ENCODE measurements at regions not wholly inside any gene's neighbourhood (a gene's known extent, or its start where the extent isn't known, plus 50 kb on each side); places are given as distances from the start of the nearest gene placed in this dataset.

DNA sequence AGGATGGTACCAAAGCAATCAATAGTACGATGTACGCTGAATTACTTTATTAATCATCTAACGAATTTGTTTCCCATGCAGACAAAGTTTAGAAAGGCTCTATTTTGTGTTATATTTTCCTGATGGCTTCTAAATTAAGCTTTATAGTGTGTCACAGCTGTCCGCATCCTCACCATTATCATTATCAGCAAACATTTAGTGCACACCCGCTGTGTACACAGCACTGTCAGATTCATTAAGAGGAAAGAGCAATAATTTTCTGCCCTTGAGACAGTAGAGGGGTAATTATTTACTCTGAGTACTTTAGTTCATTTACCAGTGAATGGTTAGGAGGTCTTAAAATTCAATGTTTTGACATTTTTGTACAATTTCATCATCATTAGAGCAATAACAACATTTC, 233.3 kb upstream of the PTPRZ1 start:
- Histone ChIP-seq H3K9ac (replicated peaks; ENCODE audit: extremely low read depth, insufficient read depth, low read length) (no peak overlapping the region), H3K27ac (ENCODE audit: insufficient read depth, low read depth, low read length) (no peak overlapping the region), H3K79me2 (ENCODE audit: control insufficient read depth, insufficient read depth, low read length) (no peaks in the 10 kb centered on the region), H3K4me3 (replicated peaks in 1 of 3; ENCODE audit: insufficient read depth in 1 of 3, low read depth in 1 of 3, low read length in 3 of 3) (no peak overlapping the region), H3K9me1 (replicated peaks; ENCODE audit: control insufficient read depth, extremely low read depth, insufficient read depth, low read length) (no peaks in the 10 kb centered on the region), H2AFZ (ENCODE audit: low read depth, low read length) (no peak overlapping the region), H3K27me3 (ENCODE audit: control insufficient read depth in 2 of 2, insufficient read depth in 2 of 2, low read length in 2 of 2) (no peaks in the 10 kb centered on the region), H4K20me1 (replicated peaks; ENCODE audit: control insufficient read depth, extremely low read depth, insufficient read depth, low read length) (no peaks in the 10 kb centered on the region), H3K9me3 (replicated peaks; ENCODE audit: control insufficient read depth, insufficient read depth, low read length) (no peaks in the 10 kb centered on the region), H3K4me2 (ENCODE audit: insufficient read depth, low read length) (no peak overlapping the region), H3K4me1 (ENCODE audit: control insufficient read depth, extremely low read depth, insufficient read depth, low read length) (no peaks in the 10 kb centered on the region), H3K36me3 (ENCODE audit: control insufficient read depth in 2 of 2, extremely low read depth in 1 of 2, insufficient read depth in 2 of 2, low read length in 2 of 2) (no peaks in the 10 kb centered on the region)
- dilution Hi-C loops (cut with MboI; ENCODE audit: extremely low pct_ligation_motif_present, low sequenced_read_pairs) (no loop called here), intact Hi-C loops (cut with micrococcal nuclease) (no loop called here)
- ChIA-PET POLR2A (no interaction called here), CTCF (interaction anchor here (0.9 kb wide), 1 partner anchor 11 kb away, joined by 3 read pairs; no protein-coding TSS in a partner anchor)
- no peak for FAIRE-seq
- no peak for TF ChIP-seq MAX (IDR thresholded peaks at IDR 0.05; ENCODE audit: insufficient read depth, insufficient read length)
- no peak for TF ChIP-seq JUN (IDR thresholded peaks at IDR 0.05; ENCODE audit: borderline replicate concordance, insufficient read depth, insufficient read length, low read depth)
- TF ChIP-seq FOS (IDR thresholded peaks at IDR 0.05; ENCODE audit: borderline replicate concordance, insufficient read depth, low read length) = no peak
- TF ChIP-seq GATA2 (IDR thresholded peaks at IDR 0.05; ENCODE audit: insufficient read depth, insufficient read length, low read depth, low read length) = no peak
- TF ChIP-seq CTCF (IDR thresholded peaks at IDR 0.05; ENCODE audit: extremely low read depth in 1 of 2, insufficient read depth in 1 of 2, low read depth in 1 of 2, low read length in 2 of 2) = no peak
- no peak for TF ChIP-seq EZH2 (IDR thresholded peaks at IDR 0.05; ENCODE audit: borderline replicate concordance, low read depth, low read length, severe bottlenecking)
- no peak for TF ChIP-seq POLR2A (IDR thresholded peaks at IDR 0.05; ENCODE audit: low read depth, low read length)
- TF ChIP-seq POLR2AphosphoS5 (IDR thresholded peaks at IDR 0.05; ENCODE audit: insufficient read depth, low read depth, low read length) = no peak
- TF ChIP-seq MYC (IDR thresholded peaks at IDR 0.05; ENCODE audit: low read depth, low read length) = no peak
- no TSS peak for BruUV-seq (replicated peaks)
- no peak for DNase-seq (ENCODE audit: low read depth, low spot score)
